Small intestine (tissue), 7 donors: ENCODE measurements at regions not wholly inside any gene's neighbourhood (a gene's known extent, or its start where the extent isn't known, plus 50 kb on each side); places are given as distances from the start of the nearest gene placed in this dataset.
A peak's percentile ranks its signal among the peaks of the same experiment; 100 is the strongest.

Experiments
- DNase-seq, 2 donors: peaks; one replicate each; pipeline versions ENCODE4 v3.0.0 to v3.0.0-alpha.2; 2013
- FAIRE-seq: peaks from 2 replicates; lab custom pipeline; 2012; peaks lifted over from hg19 to GRCh38; lab: Jason Lieb, UNC
- H3K27ac ChIP-seq, 3 donors: one replicate each; pipeline ENCODE4 v1.5.1; 2013; ENCODE audit warnings: low read length in 2 of 3, mild to moderate bottlenecking in 2 of 3, control low read depth in 1 of 3, inconsistent platforms in 1 of 3, low read depth in 1 of 3, moderate library complexity in 1 of 3
- H3K27me3 ChIP-seq, 3 donors: one replicate each; pipeline ENCODE4 v1.6.1; 2013; ENCODE audit warnings: low read length in 3 of 3, inconsistent platforms in 1 of 3; ENCODE audit not compliant: control insufficient read depth in 3 of 3, insufficient read depth in 3 of 3
- H3K36me3 ChIP-seq, 3 donors: one replicate each; pipeline ENCODE4 v1.6.1; 2013; ENCODE audit warnings: low read length in 3 of 3, inconsistent platforms in 1 of 3, low read depth in 1 of 3, mild to moderate bottlenecking in 1 of 3, moderate library complexity in 1 of 3; ENCODE audit not compliant: control insufficient read depth in 3 of 3, insufficient read depth in 2 of 3
- H3K4me1 ChIP-seq, 3 donors: one replicate each; pipeline ENCODE4 v1.6.1; 2013; ENCODE audit warnings: low read length in 2 of 3, inconsistent platforms in 1 of 3, low read depth in 1 of 3, mild to moderate bottlenecking in 1 of 3, moderate library complexity in 1 of 3; ENCODE audit not compliant: control insufficient read depth in 3 of 3, insufficient read depth in 2 of 3
- H3K4me3 ChIP-seq, 3 donors: one replicate each; pipeline ENCODE4 v1.5.1; 2013; ENCODE audit warnings: low read length in 3 of 3, control low read depth in 1 of 3, inconsistent platforms in 1 of 3, low read depth in 1 of 3, mild to moderate bottlenecking in 1 of 3, moderate library complexity in 1 of 3
- H3K9me3 ChIP-seq, 2 donors: one replicate each; pipeline ENCODE4 v1.6.1; 2013; ENCODE audit warnings: low read depth in 1 of 2, low read length in 1 of 2; ENCODE audit not compliant: control insufficient read depth in 2 of 2, insufficient read depth in 1 of 2
- WGBS, 3 donors: extraction: QIAGEN DNeasy Blood & Tissue Kit; methylation state at CpG; one replicate each; pipeline ENCODE4 v1.1.7; 2013; 5-methylcytosine and 5-hydroxymethylcytosine counted together
- donor health status: healthy with polysubstance abuse.
- donor health status: control.
- donor health status: control.
- donor health status: Bipolar disorder and iron deficiency.
- donor health status: healthy.

GRCh38 chr2:8448824-8449556, 232.9 kb upstream of the ID2 start:
- Histone ChIP-seq H3K4me1 (peaks cover 0 to 21% (median 2%) of the 10 kb centered on the region in 3 donors), H3K36me3 (no peaks in the 10 kb centered on the region), H3K27ac (no peak overlapping the region), H3K4me3 (no peak overlapping the region), H3K9me3 (no peaks in the 10 kb centered on the region), H3K27me3 (no peaks in the 10 kb centered on the region)
- no peak for DNase-seq
- WGBS, 3 donors = 65 to 70% (median 68%) methylated on average over 10 of the region's 10 CpGs
- no peak for FAIRE-seq

DNA sequence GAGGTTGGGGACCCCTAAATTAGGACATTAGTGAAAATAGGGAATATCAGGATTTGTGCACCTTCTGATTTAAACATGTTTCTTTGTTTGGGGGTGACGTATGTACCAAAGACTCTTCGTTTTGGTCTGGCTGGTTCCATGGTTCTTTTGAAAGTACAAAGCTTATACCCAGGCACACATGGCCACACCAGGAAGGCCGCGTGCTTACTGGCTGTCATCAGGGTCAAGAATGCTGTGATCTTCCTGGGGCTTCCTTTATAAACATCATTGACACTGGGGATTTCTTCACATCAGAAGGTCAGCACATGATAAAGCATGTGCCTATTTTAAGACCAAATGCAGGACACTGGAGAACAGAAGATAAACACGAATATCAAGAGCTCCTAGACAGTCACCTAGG, 230.6 kb upstream of the ID2 start:
- H3K9me3 ChIP-seq = no peaks in the 10 kb centered on the region
- no peak overlapping the region for H3K4me3 ChIP-seq
- no peaks in the 10 kb centered on the region for H3K27me3 ChIP-seq
- WGBS, 3 donors = 87 to 94% (median 91%) methylated on average over 5 of the region's 5 CpGs
- no peak for DNase-seq
- no peaks in the 10 kb centered on the region for H3K36me3 ChIP-seq
- no peak for FAIRE-seq
- H3K27ac ChIP-seq = no peak overlapping the region
- peaks cover 0 to 20% (median 0%) of the 10 kb centered on the region in 3 donors for H3K4me1 ChIP-seq

DNA sequence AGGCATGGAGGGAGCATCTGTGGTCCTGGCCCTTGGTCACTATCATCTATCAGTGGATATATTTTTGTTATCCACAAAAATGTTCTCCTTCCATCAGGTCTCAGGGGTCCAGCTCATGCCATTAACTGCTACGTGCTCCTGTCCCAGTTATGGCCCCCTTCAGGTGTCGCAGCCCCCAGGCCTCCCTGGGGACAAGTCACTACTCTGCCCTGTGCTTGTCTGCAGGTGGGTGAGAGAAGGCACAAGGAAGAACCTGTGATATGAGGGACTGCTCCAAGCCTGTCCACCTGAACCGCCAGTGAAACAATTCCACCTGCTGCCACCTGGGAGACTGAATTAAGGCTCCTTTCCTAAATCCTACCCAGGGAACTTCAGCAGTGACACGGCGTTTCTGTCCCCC, 229.6 kb upstream of the ID2 start:
- H3K4me1 ChIP-seq = peaks cover 0 to 26% (median 5%) of the 10 kb centered on the region in 3 donors
- no peaks in the 10 kb centered on the region for H3K9me3 ChIP-seq
- no peak overlapping the region for H3K27ac ChIP-seq
- 77 to 92% (median 82%) methylated on average over 5 of the region's 5 CpGs for WGBS, 3 donors
- H3K27me3 ChIP-seq = no peaks in the 10 kb centered on the region
- FAIRE-seq = no peak
- no peak for DNase-seq
- no peaks in the 10 kb centered on the region for H3K36me3 ChIP-seq
- no peak overlapping the region for H3K4me3 ChIP-seq

GRCh38 chr2:8452979-8453903, 228.6 kb upstream of the ID2 start:
- 44 to 73% (median 62%) methylated on average over 15 of the region's 15 CpGs for WGBS, 3 donors
- Histone ChIP-seq H3K4me3 (no peak overlapping the region), H3K36me3 (no peaks in the 10 kb centered on the region), H3K27me3 (no peaks in the 10 kb centered on the region), H3K9me3 (no peaks in the 10 kb centered on the region), H3K4me1 (peaks cover 0 to 28% (median 5%) of the 10 kb centered on the region in 3 donors), H3K27ac (peak overlapping the region in 1 of 3 donors; percentile 44)
- DNase-seq (peak; percentile 53 to 87), FAIRE-seq (no peak)

- Histone ChIP-seq H3K27ac (peak overlapping the region in 1 of 3 donors; percentile 25), H3K9me3 (no peaks in the 10 kb centered on the region), H3K27me3 (no peaks in the 10 kb centered on the region), H3K36me3 (no peaks in the 10 kb centered on the region), H3K4me1 (peaks cover 0 to 32% (median 5%) of the 10 kb centered on the region in 3 donors), H3K4me3 (no peak overlapping the region)
- no peak for FAIRE-seq
- WGBS, 3 donors = 86 to 96% (median 88%) methylated on average over 12 of the region's 12 CpGs
- no peak for DNase-seq
These were observed 228.0 kb upstream of the ID2 start for GRCh38 chr2:8453904-8454302.

GRCh38 chr2:8454797-8455196, 227.1 kb upstream of the ID2 start:
- Histone ChIP-seq H3K27ac (no peak overlapping the region), H3K4me1 (peaks cover 0 to 37% (median 5%) of the 10 kb centered on the region in 3 donors), H3K36me3 (no peaks in the 10 kb centered on the region), H3K9me3 (no peaks in the 10 kb centered on the region), H3K4me3 (no peak overlapping the region), H3K27me3 (no peaks in the 10 kb centered on the region)
- FAIRE-seq = no peak
- 88 to 94% (median 90%) methylated on average over 6 of the region's 6 CpGs for WGBS, 3 donors
- no peak for DNase-seq

DNA sequence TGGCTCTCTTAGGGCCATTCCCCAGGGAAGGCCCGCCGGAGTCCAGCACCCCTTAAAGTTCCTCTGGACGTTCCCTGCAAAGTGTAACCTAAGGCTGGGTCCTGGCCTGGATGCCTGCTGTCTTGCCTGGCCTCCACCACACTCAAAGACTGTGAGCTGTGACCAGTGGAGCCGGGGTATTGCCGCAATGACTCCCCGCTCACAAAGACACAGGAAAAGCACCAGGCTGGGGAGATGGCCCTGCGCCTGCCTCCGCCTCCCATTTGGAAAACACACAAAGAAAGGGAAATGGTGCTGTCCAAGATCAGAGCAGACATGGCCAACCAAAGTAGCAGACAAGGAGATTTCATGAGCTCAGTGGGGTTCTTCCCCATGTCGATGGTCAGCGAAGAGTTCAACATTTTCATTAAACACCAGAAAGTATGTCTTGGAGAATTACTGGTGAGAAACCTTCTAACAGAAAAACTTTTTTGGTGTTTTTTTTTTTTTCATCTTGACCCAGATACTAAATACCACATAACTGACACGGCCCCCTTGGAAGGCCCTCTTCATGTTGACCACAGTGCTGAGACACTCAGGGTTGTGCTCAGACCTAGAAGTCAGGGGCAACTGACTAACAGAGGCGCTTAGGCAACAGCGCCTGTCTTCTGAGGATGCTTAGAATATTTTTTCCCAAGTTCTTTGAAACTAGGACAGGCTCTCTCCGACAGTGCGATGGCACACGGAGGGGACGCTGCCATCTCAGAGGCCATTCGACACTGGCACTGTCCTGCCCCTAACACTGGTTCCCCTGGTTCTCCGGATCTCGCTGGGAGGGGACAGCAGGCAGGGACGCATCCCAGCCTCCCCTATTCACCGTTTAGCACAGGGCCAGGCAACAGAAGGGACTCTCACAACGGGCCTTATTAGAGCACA, 226.4 kb upstream of the ID2 start:
- H3K36me3 ChIP-seq = no peaks in the 10 kb centered on the region
- 77 to 79% (median 79%) methylated on average over 23 of the region's 23 CpGs for WGBS, 3 donors
- H3K4me3 ChIP-seq = peak overlapping the region in 1 of 3 donors; percentile 47
- DNase-seq = peak in 1 of 2 donors; percentile 11
- H3K27ac ChIP-seq = peak overlapping the region; percentile 30 to 79 (median 68)
- no peak for FAIRE-seq
- H3K4me1 ChIP-seq = peaks cover 0 to 37% (median 5%) of the 10 kb centered on the region in 3 donors
- H3K9me3 ChIP-seq = no peaks in the 10 kb centered on the region
- no peaks in the 10 kb centered on the region for H3K27me3 ChIP-seq
